ENCODE measurements at regions not wholly inside any gene's neighbourhood (a gene's known extent, or its start where the extent isn't known, plus 50 kb on each side); places are given as distances from the start of the nearest gene placed in this dataset.

- Histone ChIP-seq H3K27ac (no peak overlapping the region), H3K4me3 (no peak overlapping the region), H3K27me3 (no peaks in the 10 kb centered on the region), H3K36me3 (no peaks in the 10 kb centered on the region), H3K4me1 (ENCODE audit: insufficient read depth) (no peaks in the 10 kb centered on the region), H3K9me3 (no peaks in the 10 kb centered on the region)
- 88 to 90% (median 90%) methylated on average over 12 of the region's 12 CpGs for WGBS, 3 donors
- peak in 1 of 5 donors; percentile 15 for DNase-seq
- TF ChIP-seq POLR2A (IDR thresholded peaks at IDR 0.05) (no peak), EP300 (IDR thresholded peaks at IDR 0.05) (no peak)
- TF ChIP-seq, protein P1, sequence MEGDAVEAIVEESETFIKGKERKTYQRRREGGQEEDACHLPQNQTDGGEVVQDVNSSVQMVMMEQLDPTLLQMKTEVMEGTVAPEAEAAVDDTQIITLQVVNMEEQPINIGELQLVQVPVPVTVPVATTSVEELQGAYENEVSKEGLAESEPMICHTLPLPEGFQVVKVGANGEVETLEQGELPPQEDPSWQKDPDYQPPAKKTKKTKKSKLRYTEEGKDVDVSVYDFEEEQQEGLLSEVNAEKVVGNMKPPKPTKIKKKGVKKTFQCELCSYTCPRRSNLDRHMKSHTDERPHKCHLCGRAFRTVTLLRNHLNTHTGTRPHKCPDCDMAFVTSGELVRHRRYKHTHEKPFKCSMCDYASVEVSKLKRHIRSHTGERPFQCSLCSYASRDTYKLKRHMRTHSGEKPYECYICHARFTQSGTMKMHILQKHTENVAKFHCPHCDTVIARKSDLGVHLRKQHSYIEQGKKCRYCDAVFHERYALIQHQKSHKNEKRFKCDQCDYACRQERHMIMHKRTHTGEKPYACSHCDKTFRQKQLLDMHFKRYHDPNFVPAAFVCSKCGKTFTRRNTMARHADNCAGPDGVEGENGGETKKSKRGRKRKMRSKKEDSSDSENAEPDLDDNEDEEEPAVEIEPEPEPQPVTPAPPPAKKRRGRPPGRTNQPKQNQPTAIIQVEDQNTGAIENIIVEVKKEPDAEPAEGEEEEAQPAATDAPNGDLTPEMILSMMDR (IDR thresholded peaks at IDR 0.05) = no peak
- intact Hi-C loops (cut with DNase I) = no loop called here
Measured at GRCh38 chr3:14282001-14282705, 103.5 kb downstream of the LSM3 start.

GRCh38 chr3:14282706-14283075 lies 104.1 kb downstream of the LSM3 start:
- no peak overlapping the region for H3K4me3 ChIP-seq
- H3K9me3 ChIP-seq = no peaks in the 10 kb centered on the region
- 85 to 86% (median 85%) methylated on average over 6 of the region's 6 CpGs for WGBS, 3 donors
- DNase-seq = no peak
- no peaks in the 10 kb centered on the region for H3K27me3 ChIP-seq
- intact Hi-C loops (cut with DNase I) = no loop called here
- H3K36me3 ChIP-seq = no peaks in the 10 kb centered on the region
- no peak overlapping the region for H3K27ac ChIP-seq
- no peaks in the 10 kb centered on the region for H3K4me1 ChIP-seq (ENCODE audit: insufficient read depth)
- TF ChIP-seq, protein P1 (IDR thresholded peaks at IDR 0.05) = no peak
- TF ChIP-seq EP300 (IDR thresholded peaks at IDR 0.05) (no peak), POLR2A (IDR thresholded peaks at IDR 0.05) (no peak)

DNA sequence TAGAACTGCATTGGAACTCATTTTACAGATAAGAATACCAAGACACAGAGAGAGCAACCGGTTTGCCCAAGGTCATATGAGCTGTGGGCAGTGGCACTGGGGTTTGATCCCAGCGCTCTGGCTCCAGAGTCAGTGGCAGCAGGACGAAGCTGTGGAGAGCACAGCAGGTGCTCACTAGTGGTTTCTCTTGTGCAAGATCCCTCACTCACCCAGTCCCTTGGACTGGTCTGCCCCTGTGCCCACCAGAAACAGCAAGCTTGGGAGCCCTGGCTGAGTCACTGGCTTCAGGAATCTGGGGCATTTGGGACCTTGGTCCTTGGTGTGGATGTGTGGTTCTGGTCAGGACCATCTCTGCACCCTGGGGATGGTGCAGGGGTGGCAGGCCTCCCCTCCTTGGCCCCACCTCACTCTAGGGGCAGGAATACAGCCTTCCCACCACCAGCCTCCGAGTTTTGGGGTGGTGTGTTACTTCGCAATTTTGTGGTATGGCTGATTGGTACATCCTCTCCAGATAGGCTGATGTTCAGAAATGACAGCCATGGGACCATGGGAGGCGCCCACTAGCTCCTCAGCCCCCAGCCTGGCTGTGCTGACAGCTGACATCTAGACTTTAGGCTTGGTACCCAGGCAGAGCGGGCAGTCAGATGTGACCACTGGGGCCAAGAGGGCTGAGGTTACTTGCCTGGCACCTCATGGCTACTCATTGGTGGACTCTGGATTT lies 104.6 kb downstream of the LSM3 start:
- no peaks in the 10 kb centered on the region for H3K9me3 ChIP-seq
- H3K27ac ChIP-seq = no peak overlapping the region
- TF ChIP-seq EP300 (IDR thresholded peaks at IDR 0.05) (no peak), POLR2A (IDR thresholded peaks at IDR 0.05) (no peak)
- TF ChIP-seq, protein P1 (IDR thresholded peaks at IDR 0.05) = no peak
- H3K27me3 ChIP-seq = no peaks in the 10 kb centered on the region
- no peaks in the 10 kb centered on the region for H3K36me3 ChIP-seq
- no peak overlapping the region for H3K4me3 ChIP-seq
- peak in 1 of 5 donors; percentile 18 for DNase-seq
- intact Hi-C loops (cut with DNase I) = no loop called here
- WGBS, 3 donors = 85 to 92% (median 87%) methylated on average over 7 of the region's 7 CpGs
- H3K4me1 ChIP-seq (ENCODE audit: insufficient read depth) = no peaks in the 10 kb centered on the region

DNA sequence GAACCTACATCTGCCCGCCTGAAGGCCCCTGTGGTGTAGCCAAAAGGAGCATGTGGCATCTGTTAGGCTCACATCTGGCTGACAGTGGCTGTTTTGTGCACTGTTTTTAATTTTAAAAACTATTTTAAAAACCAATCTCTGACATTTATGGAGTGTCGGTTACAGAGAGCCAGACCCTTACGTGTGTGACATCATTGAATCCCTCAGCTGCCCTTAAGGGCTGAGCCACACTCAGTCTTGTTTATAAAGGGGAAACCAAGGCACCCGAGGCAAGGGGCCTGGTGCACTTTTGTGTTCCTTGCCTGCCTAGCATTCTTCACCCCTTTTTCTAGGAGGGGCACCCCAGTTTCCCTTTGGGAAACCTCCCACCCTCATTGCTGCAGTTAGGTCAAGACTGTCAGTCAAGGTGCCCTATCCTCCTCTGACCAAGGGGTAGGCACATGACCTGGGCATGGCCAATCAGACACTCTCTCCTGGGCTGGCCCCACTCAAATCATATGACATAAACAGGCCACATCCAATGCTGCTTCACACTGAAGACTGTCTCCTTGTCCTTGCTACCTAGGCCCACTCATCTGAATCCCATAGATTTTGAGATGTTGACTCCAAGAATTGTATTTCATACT lies 105.3 kb downstream of the LSM3 start:
- TF ChIP-seq EP300 (IDR thresholded peaks at IDR 0.05) (no peak), POLR2A (IDR thresholded peaks at IDR 0.05) (no peak)
- intact Hi-C loops (cut with DNase I) = no loop called here
- no peaks in the 10 kb centered on the region for H3K9me3 ChIP-seq
- 91 to 95% (median 93%) methylated on average over 4 of the region's 4 CpGs for WGBS, 3 donors
- H3K4me1 ChIP-seq (ENCODE audit: insufficient read depth) = peaks cover under 1% of the 10 kb centered on the region
- H3K27me3 ChIP-seq = no peaks in the 10 kb centered on the region
- H3K36me3 ChIP-seq = no peaks in the 10 kb centered on the region
- H3K27ac ChIP-seq = no peak overlapping the region
- DNase-seq = no peak
- H3K4me3 ChIP-seq = no peak overlapping the region

All from ovary (tissue), 7 donors.